Panc1 (cell line): ENCODE measurements at regions not wholly inside any gene's neighbourhood (a gene's known extent, or its start where the extent isn't known, plus 50 kb on each side); places are given as distances from the start of the nearest gene placed in this dataset.

Source experiments
- POLR2AphosphoS5 ChIP-seq: IDR thresholded peaks from 2 replicates; pipeline ENCODE4 v1.6.1; 2012; ENCODE audit warnings: mild to moderate bottlenecking, low read depth, low read length, moderate library complexity
- TF ChIP-seq, protein P1 (sequence below): fragments of 450-650 bp; IDR thresholded peaks from 2 replicates; pipeline ENCODE4 v1.5.1; 2017; ENCODE audit warnings: mild to moderate bottlenecking

DNA sequence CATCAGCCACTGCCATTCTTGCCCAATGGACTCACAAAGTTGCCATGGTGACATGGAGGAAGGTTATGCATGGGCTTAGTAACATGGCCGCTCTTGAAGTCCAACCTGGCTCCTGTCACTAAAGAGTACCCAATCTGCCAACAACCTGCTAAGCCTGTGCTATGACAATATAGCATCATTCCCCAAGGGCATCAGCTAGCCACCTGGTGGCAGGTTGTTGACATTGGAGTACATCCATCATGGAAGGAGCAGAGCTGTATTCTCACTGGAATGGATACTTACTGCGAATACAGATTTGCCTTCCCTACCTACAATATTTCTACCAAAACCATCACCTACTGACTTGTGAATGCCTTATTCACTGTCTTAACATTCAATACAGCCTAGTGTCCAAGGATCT lies 138.9 kb upstream of the RORA start:
- TF ChIP-seq, protein P1, sequence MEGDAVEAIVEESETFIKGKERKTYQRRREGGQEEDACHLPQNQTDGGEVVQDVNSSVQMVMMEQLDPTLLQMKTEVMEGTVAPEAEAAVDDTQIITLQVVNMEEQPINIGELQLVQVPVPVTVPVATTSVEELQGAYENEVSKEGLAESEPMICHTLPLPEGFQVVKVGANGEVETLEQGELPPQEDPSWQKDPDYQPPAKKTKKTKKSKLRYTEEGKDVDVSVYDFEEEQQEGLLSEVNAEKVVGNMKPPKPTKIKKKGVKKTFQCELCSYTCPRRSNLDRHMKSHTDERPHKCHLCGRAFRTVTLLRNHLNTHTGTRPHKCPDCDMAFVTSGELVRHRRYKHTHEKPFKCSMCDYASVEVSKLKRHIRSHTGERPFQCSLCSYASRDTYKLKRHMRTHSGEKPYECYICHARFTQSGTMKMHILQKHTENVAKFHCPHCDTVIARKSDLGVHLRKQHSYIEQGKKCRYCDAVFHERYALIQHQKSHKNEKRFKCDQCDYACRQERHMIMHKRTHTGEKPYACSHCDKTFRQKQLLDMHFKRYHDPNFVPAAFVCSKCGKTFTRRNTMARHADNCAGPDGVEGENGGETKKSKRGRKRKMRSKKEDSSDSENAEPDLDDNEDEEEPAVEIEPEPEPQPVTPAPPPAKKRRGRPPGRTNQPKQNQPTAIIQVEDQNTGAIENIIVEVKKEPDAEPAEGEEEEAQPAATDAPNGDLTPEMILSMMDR: no peak
- no peak for TF ChIP-seq POLR2AphosphoS5
